HG03460 (cell line): ENCODE measurements at regions not wholly inside any gene's neighbourhood (a gene's known extent, or its start where the extent isn't known, plus 50 kb on each side); places are given as distances from the start of the nearest gene placed in this dataset.
"Not testable (repeated sequence)": the region's sequence is repeated elsewhere in the genome, so short reads cannot be mapped to it uniquely, and the experiment has no call there.

Experiments used
- ATAC-seq: cut with Tn5 transposase; IDR thresholded peaks from one replicate; pipeline ENCODE4 v1.9.1; 2021; ENCODE audit not compliant: unreplicated experiment

GRCh38 chr2:184174493-184175104 is 423.7 kb upstream of the ZNF804A start:
- no peak for ATAC-seq

GRCh38 chr2:184178229-184178628 is 420.1 kb upstream of the ZNF804A start:
- ATAC-seq = no peak

- no peak for ATAC-seq
Measured at GRCh38 chr2:184186436-184186835, 411.9 kb upstream of the ZNF804A start.

GRCh38 chr2:184187421-184187971 is 410.8 kb upstream of the ZNF804A start:
- no peak for ATAC-seq

GRCh38 chr2:184190725-184191124 is 407.6 kb upstream of the ZNF804A start:
- ATAC-seq = no peak

GRCh38 chr2:184192649-184193048 is 405.7 kb upstream of the ZNF804A start:
- no peak for ATAC-seq

GRCh38 chr2:184197413-184197812 is 400.9 kb upstream of the ZNF804A start:
- ATAC-seq = no peak

- ATAC-seq = not testable (repeated sequence)
Measured at GRCh38 chr2:184198791-184199190, 399.5 kb upstream of the ZNF804A start.

GRCh38 chr2:184199274-184199673 is 399.1 kb upstream of the ZNF804A start:
- ATAC-seq = no peak

- ATAC-seq = no peak
Measured at GRCh38 chr2:184201246-184201645, 397.1 kb upstream of the ZNF804A start.

GRCh38 chr2:184203661-184204060 is 394.7 kb upstream of the ZNF804A start:
- no peak for ATAC-seq

- ATAC-seq = no peak
Measured at GRCh38 chr2:184205048-184205596, 393.2 kb upstream of the ZNF804A start.

GRCh38 chr2:184206045-184206444 is 392.3 kb upstream of the ZNF804A start:
- no peak for ATAC-seq

GRCh38 chr2:184210329-184210728 is 388.0 kb upstream of the ZNF804A start:
- ATAC-seq = no peak

GRCh38 chr2:184215745-184216144 is 382.6 kb upstream of the ZNF804A start:
- no peak for ATAC-seq

- ATAC-seq = no peak
Measured at GRCh38 chr2:184256611-184257010, 341.7 kb upstream of the ZNF804A start.

- no peak for ATAC-seq
Measured at GRCh38 chr2:184261331-184261730, 337.0 kb upstream of the ZNF804A start.

GRCh38 chr2:184261818-184262217 is 336.5 kb upstream of the ZNF804A start:
- ATAC-seq = no peak

- ATAC-seq = no peak
Measured at GRCh38 chr2:184268900-184269477, 329.3 kb upstream of the ZNF804A start.

- ATAC-seq = no peak
Measured at GRCh38 chr2:184270660-184271059, 327.7 kb upstream of the ZNF804A start.

GRCh38 chr2:184272056-184272455 is 326.3 kb upstream of the ZNF804A start:
- no peak for ATAC-seq

GRCh38 chr2:184294831-184295230 is 303.5 kb upstream of the ZNF804A start:
- ATAC-seq = no peak
